Osteocyte (in vitro differentiated cells): ENCODE measurements at regions not wholly inside any gene's neighbourhood (a gene's known extent, or its start where the extent isn't known, plus 50 kb on each side); places are given as distances from the start of the nearest gene placed in this dataset.

ENCODE experiments used
- DNase-seq: peaks from one replicate; pipeline ENCODE4 v3.0.0; 2021; ENCODE audit warnings: mixed read lengths; ENCODE audit not compliant: unreplicated experiment; ENCODE audit errors: extremely low spot score
- H3K27ac Mint-ChIP-seq: one replicate; pipeline ENCODE4 v1.8.0; 2021; ENCODE audit warnings: mild to moderate bottlenecking, mixed read lengths; ENCODE audit not compliant: unreplicated experiment
- H3K27me3 Mint-ChIP-seq: one replicate; pipeline ENCODE4 v1.8.0; 2021; ENCODE audit warnings: mixed read lengths; ENCODE audit not compliant: unreplicated experiment
- H3K36me3 Mint-ChIP-seq: one replicate; pipeline ENCODE4 v1.8.0; 2021; ENCODE audit warnings: mixed read lengths; ENCODE audit not compliant: unreplicated experiment
- H3K4me1 Mint-ChIP-seq: one replicate; pipeline ENCODE4 v1.8.0; 2021; ENCODE audit warnings: mixed read lengths; ENCODE audit not compliant: unreplicated experiment
- H3K4me3 Mint-ChIP-seq: one replicate; pipeline ENCODE4 v1.8.0; 2021; ENCODE audit warnings: mild to moderate bottlenecking, moderate library complexity, mixed read lengths; ENCODE audit not compliant: unreplicated experiment
- H3K9me3 Mint-ChIP-seq: one replicate; pipeline ENCODE4 v1.8.0; 2021; ENCODE audit warnings: mixed read lengths; ENCODE audit not compliant: unreplicated experiment
- TF ChIP-seq, protein P1 (sequence below): fragments of 200-600 bp; sonication (generic); IDR thresholded peaks from 2 replicates; pipeline ENCODE4 v1.5.0; 2021; ENCODE audit warnings: antibody characterized with exemption, mild to moderate bottlenecking, moderate library complexity

DNA sequence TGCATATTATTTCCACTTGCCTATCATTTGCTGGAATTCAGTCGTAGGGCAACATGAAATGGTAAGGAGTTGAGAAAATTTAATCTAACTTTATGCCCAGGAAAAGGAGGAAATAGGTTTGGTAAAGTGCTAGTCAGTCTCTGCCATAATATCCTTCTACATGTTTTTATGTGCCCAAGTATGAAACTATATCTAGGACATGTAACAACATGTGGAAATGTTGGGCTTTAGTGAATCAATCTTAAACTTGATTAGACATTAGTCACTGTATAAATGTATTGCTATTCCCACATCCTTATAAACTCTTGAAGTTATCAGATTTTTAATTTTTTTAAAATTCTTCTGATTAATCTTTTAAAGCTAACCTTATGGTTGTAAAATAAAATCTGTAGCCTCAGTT, 204.7 kb upstream of the ZRANB2 start:
- no peak for DNase-seq
- Mint-ChIP-seq H3K4me1 (no peaks in the 10 kb centered on the region), H3K27me3 (no peaks in the 10 kb centered on the region), H3K4me3 (no peak overlapping the region), H3K9me3 (peaks cover 7% of the 10 kb centered on the region), H3K27ac (no peak overlapping the region), H3K36me3 (no peaks in the 10 kb centered on the region)
- TF ChIP-seq, protein P1, sequence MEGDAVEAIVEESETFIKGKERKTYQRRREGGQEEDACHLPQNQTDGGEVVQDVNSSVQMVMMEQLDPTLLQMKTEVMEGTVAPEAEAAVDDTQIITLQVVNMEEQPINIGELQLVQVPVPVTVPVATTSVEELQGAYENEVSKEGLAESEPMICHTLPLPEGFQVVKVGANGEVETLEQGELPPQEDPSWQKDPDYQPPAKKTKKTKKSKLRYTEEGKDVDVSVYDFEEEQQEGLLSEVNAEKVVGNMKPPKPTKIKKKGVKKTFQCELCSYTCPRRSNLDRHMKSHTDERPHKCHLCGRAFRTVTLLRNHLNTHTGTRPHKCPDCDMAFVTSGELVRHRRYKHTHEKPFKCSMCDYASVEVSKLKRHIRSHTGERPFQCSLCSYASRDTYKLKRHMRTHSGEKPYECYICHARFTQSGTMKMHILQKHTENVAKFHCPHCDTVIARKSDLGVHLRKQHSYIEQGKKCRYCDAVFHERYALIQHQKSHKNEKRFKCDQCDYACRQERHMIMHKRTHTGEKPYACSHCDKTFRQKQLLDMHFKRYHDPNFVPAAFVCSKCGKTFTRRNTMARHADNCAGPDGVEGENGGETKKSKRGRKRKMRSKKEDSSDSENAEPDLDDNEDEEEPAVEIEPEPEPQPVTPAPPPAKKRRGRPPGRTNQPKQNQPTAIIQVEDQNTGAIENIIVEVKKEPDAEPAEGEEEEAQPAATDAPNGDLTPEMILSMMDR = no peak

DNA sequence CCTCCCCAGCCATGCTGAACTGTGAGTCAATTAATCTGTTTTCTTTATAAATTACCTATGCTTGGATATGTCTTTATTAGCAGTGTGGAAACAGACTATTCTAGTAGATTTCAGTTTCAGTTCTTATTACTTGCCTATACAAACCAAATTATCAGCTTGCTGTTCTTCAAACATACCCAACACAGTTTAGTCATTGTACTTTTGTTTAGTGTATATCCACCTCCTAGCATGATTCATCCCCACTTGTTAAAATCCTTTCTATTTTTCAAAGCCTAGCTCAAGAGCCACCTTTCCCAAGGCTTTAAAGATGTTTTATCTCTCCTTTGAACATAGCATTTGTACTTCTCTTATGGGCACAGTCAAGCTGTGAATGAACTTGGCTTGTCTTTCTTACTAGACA, 195.6 kb upstream of the ZRANB2 start:
- TF ChIP-seq, protein P1 = no peak
- Mint-ChIP-seq H3K27ac (no peak overlapping the region), H3K9me3 (no peaks in the 10 kb centered on the region), H3K4me1 (no peaks in the 10 kb centered on the region), H3K27me3 (no peaks in the 10 kb centered on the region), H3K4me3 (no peak overlapping the region), H3K36me3 (no peaks in the 10 kb centered on the region)
- DNase-seq = no peak

DNA sequence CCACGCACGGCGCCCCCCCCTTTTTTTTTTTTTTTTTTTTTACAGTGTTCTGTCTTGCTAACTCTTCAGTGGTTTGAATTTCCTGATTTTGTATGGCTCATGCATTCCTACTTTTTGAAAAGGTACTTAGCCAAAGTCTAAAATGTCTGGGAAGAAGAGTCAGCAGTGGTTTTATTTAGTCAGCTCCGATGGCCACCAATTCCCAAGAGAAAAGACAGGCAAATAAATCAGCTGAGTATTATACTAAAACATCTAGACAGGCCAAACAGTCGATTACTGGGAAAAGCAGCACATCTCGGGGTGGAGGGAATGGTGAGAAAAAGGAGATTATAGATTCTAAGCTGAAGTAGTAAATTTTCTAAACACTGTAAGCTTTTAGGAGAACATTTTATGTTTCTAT, 192.5 kb upstream of the ZRANB2 start:
- no peak overlapping the region for H3K27ac Mint-ChIP-seq
- H3K4me1 Mint-ChIP-seq = no peaks in the 10 kb centered on the region
- no peaks in the 10 kb centered on the region for H3K9me3 Mint-ChIP-seq
- TF ChIP-seq, protein P1 = no peak
- no peak for DNase-seq
- H3K27me3 Mint-ChIP-seq = no peaks in the 10 kb centered on the region
- no peak overlapping the region for H3K4me3 Mint-ChIP-seq
- no peaks in the 10 kb centered on the region for H3K36me3 Mint-ChIP-seq

GRCh38 chr1:71270394-71270915, 189.6 kb upstream of the ZRANB2 start:
- TF ChIP-seq, protein P1 = no peak
- H3K27me3 Mint-ChIP-seq = peaks cover 5% of the 10 kb centered on the region
- H3K4me3 Mint-ChIP-seq = no peak overlapping the region
- no peak overlapping the region for H3K27ac Mint-ChIP-seq
- no peaks in the 10 kb centered on the region for H3K36me3 Mint-ChIP-seq
- H3K9me3 Mint-ChIP-seq = no peaks in the 10 kb centered on the region
- no peak for DNase-seq
- no peaks in the 10 kb centered on the region for H3K4me1 Mint-ChIP-seq

- Mint-ChIP-seq H3K4me1 (no peaks in the 10 kb centered on the region), H3K36me3 (no peaks in the 10 kb centered on the region), H3K27ac (no peak overlapping the region), H3K9me3 (no peaks in the 10 kb centered on the region), H3K4me3 (no peak overlapping the region), H3K27me3 (peaks cover 6% of the 10 kb centered on the region)
- DNase-seq = no peak
- TF ChIP-seq, protein P1 = no peak
Observed at GRCh38 chr1:71269818-71270217, 189.0 kb upstream of the ZRANB2 start.
